Natural killer cell (primary cell): ENCODE measurements at regions not wholly inside any gene's neighbourhood (a gene's known extent, or its start where the extent isn't known, plus 50 kb on each side); places are given as distances from the start of the nearest gene placed in this dataset.

ENCODE experiments used
- ATAC-seq, 3 donors: fragments of 150-1000 bp in 2 of 3; fragments of 200-7000 bp in 1 of 3; cut with Tn5 transposase; 1 replicate in 1 of 3; 2 replicates in 2 of 3; pipeline ENCODE4 v1.10.0; 2021; ENCODE audit warnings: mild to moderate bottlenecking in 2 of 3, moderate library complexity in 2 of 3
- DNase-seq, 2 donors: peaks; one replicate each; pipeline versions ENCODE4 v3.0.0 to v3.0.0-alpha.2; 2013 to 2021; ENCODE audit warnings: mixed read lengths in 1 of 2
- H3K27ac ChIP-seq: one replicate; pipeline ENCODE4 v1.5.1; 2013; ENCODE audit warnings: mild to moderate bottlenecking, low read length
- H3K27me3 ChIP-seq: one replicate; pipeline ENCODE4 v1.6.1; 2013; ENCODE audit warnings: low read length; ENCODE audit not compliant: control insufficient read depth, insufficient read depth
- H3K36me3 ChIP-seq: one replicate; pipeline ENCODE4 v1.6.1; 2013; ENCODE audit warnings: low read length; ENCODE audit not compliant: control insufficient read depth, insufficient read depth
- H3K4me1 ChIP-seq: one replicate; pipeline ENCODE4 v1.6.1; 2013; ENCODE audit warnings: low read length; ENCODE audit not compliant: control insufficient read depth, insufficient read depth
- H3K4me3 ChIP-seq: one replicate; pipeline ENCODE4 v1.5.1; 2013; ENCODE audit warnings: low read length
- H3K9me3 ChIP-seq: one replicate; pipeline ENCODE4 v1.6.1; 2013; ENCODE audit warnings: low read length; ENCODE audit not compliant: control insufficient read depth, insufficient read depth
- H3K27ac Mint-ChIP-seq, 2 donors: one replicate each; pipeline ENCODE4 v1.8.0; 2022; ENCODE audit warnings: mild to moderate bottlenecking in 2 of 2, mixed read lengths in 2 of 2, moderate library complexity in 1 of 2
- H3K27me3 Mint-ChIP-seq, 2 donors: one replicate each; pipeline ENCODE4 v1.8.0; 2022; ENCODE audit warnings: low read depth in 2 of 2, mixed read lengths in 2 of 2
- H3K36me3 Mint-ChIP-seq: one replicate; pipeline ENCODE4 v1.8.0; 2022; ENCODE audit warnings: mixed read lengths
- H3K4me1 Mint-ChIP-seq, 2 donors: one replicate each; pipeline ENCODE4 v1.8.0; 2022; ENCODE audit warnings: mixed read lengths in 2 of 2
- H3K4me3 Mint-ChIP-seq: one replicate; pipeline ENCODE4 v1.8.0; 2022; ENCODE audit warnings: mild to moderate bottlenecking, moderate library complexity, mixed read lengths
- H3K9me3 Mint-ChIP-seq, 2 donors: one replicate each; pipeline ENCODE4 v1.8.0; 2022; ENCODE audit warnings: mixed read lengths in 2 of 2
- CTCF ChIP-seq: fragments of 200-600 bp; IDR thresholded peaks from one replicate; pipeline ENCODE4 v1.8.0; 2022; ENCODE audit warnings: antibody characterized with exemption
- WGBS: methylation state at CpG from one replicate; pipeline ENCODE4 v1.1.7; 2013; ENCODE audit warnings: missing lambda C conversion rate; ENCODE audit not compliant: insufficient coverage; 5-methylcytosine and 5-hydroxymethylcytosine counted together
- intact Hi-C: fragments of 100-400 bp; cut with micrococcal nuclease; formaldehyde crosslinking; loops from one replicate; pipeline ENCODE4 v1.14.2; 2022

GRCh38 chr14:89502966-89503365, 85.9 kb upstream of the FOXN3 start:
- Histone ChIP-seq H3K27me3 (no peaks in the 10 kb centered on the region), H3K36me3 (peaks cover 3% of the 10 kb centered on the region), H3K4me1 (peaks cover 20% of the 10 kb centered on the region), H3K4me3 (no peak overlapping the region), H3K27ac (no peak overlapping the region), H3K9me3 (no peaks in the 10 kb centered on the region)
- peaks cover 43 to 45% of the 10 kb centered on the region in 2 donors for H3K4me1 Mint-ChIP-seq
- H3K27me3 Mint-ChIP-seq = no peaks in the 10 kb centered on the region
- no peak overlapping the region for H3K27ac Mint-ChIP-seq
- WGBS = 74% methylated on average over 5 of the region's 5 CpGs
- H3K36me3 Mint-ChIP-seq = no peaks in the 10 kb centered on the region
- ATAC-seq (no peak), DNase-seq (no peak)
- intact Hi-C loops = no loop called here
- no peaks in the 10 kb centered on the region for H3K9me3 Mint-ChIP-seq
- peak overlapping the region; percentile 29 for H3K4me3 Mint-ChIP-seq
- TF ChIP-seq CTCF = no peak

DNA sequence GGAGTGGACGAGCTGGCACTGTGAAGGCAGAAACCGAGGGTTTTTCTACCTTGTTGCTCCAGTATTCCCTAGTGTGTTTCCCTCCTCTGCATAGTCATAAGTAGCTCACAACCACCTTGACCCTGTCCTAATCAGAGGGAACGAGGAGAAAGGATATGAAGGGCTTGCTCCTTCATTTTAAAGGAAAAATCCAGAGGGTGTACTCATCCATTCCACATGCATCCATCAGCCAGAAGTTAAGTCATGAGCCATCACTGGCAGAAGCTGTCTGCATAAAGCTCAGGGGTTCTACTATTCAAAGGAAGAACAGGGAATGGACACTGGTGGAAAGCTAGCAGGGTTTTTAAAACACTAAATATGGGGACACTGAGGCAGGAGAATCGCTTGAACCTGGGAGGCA, 84.3 kb upstream of the FOXN3 start:
- Mint-ChIP-seq H3K4me3 (no peak overlapping the region), H3K27ac (no peak overlapping the region), H3K9me3 (no peaks in the 10 kb centered on the region), H3K27me3 (no peaks in the 10 kb centered on the region), H3K4me1 (peaks cover 36 to 39% of the 10 kb centered on the region in 2 donors), H3K36me3 (no peaks in the 10 kb centered on the region)
- no peaks in the 10 kb centered on the region for H3K9me3 ChIP-seq
- TF ChIP-seq CTCF = no peak
- no peak overlapping the region for H3K4me3 ChIP-seq
- DNase-seq (no peak), ATAC-seq (no peak)
- peaks cover 3% of the 10 kb centered on the region for H3K36me3 ChIP-seq
- WGBS = 93% methylated on average over 4 of the region's 4 CpGs
- H3K27ac ChIP-seq = no peak overlapping the region
- intact Hi-C loops = no loop called here
- peaks cover 17% of the 10 kb centered on the region for H3K4me1 ChIP-seq
- no peaks in the 10 kb centered on the region for H3K27me3 ChIP-seq

DNA sequence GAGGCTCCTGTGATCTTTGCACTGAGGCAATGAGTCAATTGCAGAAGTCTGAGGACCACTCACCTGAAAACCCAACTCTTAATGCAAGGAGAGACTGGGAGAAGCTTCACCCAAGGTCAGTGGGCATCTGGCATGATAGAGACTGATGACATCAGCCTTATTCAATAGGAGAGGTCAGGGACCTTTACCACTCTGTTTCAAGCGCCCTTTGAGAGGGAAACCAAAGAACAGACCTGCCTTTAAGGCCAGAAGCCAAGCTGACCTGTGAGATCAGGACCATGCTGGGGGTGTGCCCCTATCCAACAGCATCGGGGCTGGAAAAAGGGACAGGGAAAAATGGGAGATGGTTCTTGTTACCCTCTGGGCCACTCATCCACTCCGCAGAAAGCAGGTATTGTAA, 83.3 kb upstream of the FOXN3 start:
- 98% methylated on average over 3 of the region's 3 CpGs for WGBS
- H3K27ac Mint-ChIP-seq = no peak overlapping the region
- H3K9me3 ChIP-seq = no peaks in the 10 kb centered on the region
- no peaks in the 10 kb centered on the region for H3K9me3 Mint-ChIP-seq
- peaks cover 36 to 49% of the 10 kb centered on the region in 2 donors for H3K4me1 Mint-ChIP-seq
- intact Hi-C loops = no loop called here
- no peaks in the 10 kb centered on the region for H3K27me3 ChIP-seq
- DNase-seq (no peak), ATAC-seq (no peak)
- no peak overlapping the region for H3K4me3 Mint-ChIP-seq
- peaks cover 3% of the 10 kb centered on the region for H3K36me3 ChIP-seq
- no peaks in the 10 kb centered on the region for H3K36me3 Mint-ChIP-seq
- peaks cover 17% of the 10 kb centered on the region for H3K4me1 ChIP-seq
- no peaks in the 10 kb centered on the region for H3K27me3 Mint-ChIP-seq
- no peak overlapping the region for H3K4me3 ChIP-seq
- no peak for TF ChIP-seq CTCF
- no peak overlapping the region for H3K27ac ChIP-seq

- no peaks in the 10 kb centered on the region for H3K9me3 Mint-ChIP-seq
- 96% methylated on average over 6 of the region's 7 CpGs for WGBS
Measured at GRCh38 chr14:89498878-89499277, 81.8 kb upstream of the FOXN3 start.

More at GRCh38 chr14:89498878-89499277, 81.8 kb upstream of the FOXN3 start:
- DNase-seq (no peak), ATAC-seq (no peak)
- Histone ChIP-seq H3K4me1 (peaks cover 6% of the 10 kb centered on the region), H3K27ac (no peak overlapping the region), H3K4me3 (no peak overlapping the region), H3K27me3 (no peaks in the 10 kb centered on the region), H3K36me3 (peaks cover 3% of the 10 kb centered on the region), H3K9me3 (no peaks in the 10 kb centered on the region)
- H3K27me3 Mint-ChIP-seq = no peaks in the 10 kb centered on the region
- H3K27ac Mint-ChIP-seq = no peak overlapping the region
- peaks cover 35 to 39% of the 10 kb centered on the region in 2 donors for H3K4me1 Mint-ChIP-seq
- H3K36me3 Mint-ChIP-seq = no peaks in the 10 kb centered on the region
- TF ChIP-seq CTCF = no peak
- intact Hi-C loops = no loop called here
- no peak overlapping the region for H3K4me3 Mint-ChIP-seq
